GOT3 (cell line): ENCODE measurements at regions not wholly inside any gene's neighbourhood (a gene's known extent, or its start where the extent isn't known, plus 50 kb on each side); places are given as distances from the start of the nearest gene placed in this dataset.
"Not testable (repeated sequence)": the region's sequence is repeated elsewhere in the genome, so short reads cannot be mapped to it uniquely, and the experiment has no call there.

ENCODE experiments used
- DNase-seq: peaks from one replicate; lab custom pipeline; 2025; ENCODE audit warnings: mixed read lengths; lab: John Stamatoyannopoulos, UW

DNA sequence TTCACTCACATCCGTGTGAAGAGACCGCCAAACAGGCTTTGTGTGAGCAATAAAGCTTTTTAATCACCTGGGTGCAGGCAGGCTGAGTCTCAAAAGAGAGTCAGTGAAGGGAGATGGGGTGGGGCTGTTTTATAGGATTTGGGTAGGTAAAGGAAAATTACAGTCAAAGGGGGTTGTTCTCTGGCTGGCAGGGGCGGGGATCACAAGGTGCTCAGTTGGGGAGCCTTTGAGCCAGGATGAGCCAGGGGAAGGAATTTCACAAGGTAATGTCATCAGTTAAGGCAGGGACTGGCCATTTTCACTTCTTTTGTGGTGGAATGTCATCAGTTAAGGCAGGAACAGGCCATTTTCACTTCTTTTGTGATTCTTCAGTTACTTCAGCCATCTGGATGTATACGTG is 210.3 kb upstream of the ELL2 start:
- DNase-seq: not testable (repeated sequence)

GRCh38 chr5:96170481-96171125 is 209.0 kb upstream of the ELL2 start:
- DNase-seq: not testable (repeated sequence)

DNA sequence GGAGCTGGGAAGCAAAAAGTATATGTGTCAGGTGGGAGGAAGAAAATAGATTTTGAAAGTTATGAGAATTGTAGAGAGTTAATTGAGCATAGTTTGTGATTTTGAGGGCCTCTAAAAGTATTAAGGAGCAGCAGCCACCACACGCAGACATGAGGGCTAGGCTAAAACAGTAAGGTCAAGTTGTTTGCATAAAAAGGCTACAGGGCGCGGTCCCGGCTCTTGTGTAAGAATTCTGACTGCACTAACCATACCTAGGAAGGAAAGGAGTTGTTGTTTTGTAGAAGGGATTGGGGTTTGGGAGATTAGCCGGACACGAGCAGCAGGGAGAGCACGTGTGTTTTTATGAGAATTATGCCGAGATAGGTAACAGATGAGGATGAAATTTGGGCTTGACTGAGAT is 207.2 kb upstream of the ELL2 start:
- DNase-seq: not testable (repeated sequence)

DNA sequence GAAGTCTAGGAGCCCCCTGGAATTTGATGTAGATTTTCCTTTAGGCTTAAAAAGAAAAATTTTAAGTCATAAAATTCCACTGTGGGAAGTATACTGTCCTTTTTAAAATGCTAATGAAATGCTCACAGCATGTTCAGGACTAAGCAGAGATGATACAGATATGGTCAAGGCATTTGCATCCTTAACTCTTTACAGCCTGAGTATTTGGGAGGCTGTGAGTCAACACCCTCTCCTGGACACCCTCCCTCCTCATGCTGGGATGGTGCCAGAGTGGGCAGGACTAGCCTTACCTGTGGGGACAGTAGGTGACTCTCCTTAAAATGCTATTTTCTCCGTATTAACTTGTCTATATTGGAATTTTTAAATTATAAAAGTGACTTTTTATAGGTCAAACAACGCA is 197.4 kb upstream of the ELL2 start:
- no peak for DNase-seq

DNA sequence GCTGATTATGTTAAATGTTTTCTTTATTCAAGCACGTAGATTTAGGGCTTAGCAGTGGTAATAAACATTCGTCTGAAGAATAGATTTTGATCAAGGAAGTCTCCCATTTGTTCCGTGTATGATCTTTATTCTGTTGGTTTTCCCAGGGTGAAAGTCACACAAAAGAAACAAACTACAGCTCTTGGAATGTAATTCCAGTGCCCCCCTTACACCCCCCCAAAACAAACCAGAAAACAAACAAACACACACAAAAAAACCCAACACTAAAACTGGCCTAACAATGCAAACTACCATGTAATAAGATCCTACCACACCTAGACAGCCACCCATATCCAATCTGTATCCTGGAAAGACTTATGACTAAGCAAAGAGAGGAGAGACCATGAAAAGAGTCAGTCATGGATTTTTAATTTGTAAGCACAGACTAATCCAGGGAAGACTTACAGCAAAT is 196.2 kb upstream of the ELL2 start:
- DNase-seq: no peak

DNA sequence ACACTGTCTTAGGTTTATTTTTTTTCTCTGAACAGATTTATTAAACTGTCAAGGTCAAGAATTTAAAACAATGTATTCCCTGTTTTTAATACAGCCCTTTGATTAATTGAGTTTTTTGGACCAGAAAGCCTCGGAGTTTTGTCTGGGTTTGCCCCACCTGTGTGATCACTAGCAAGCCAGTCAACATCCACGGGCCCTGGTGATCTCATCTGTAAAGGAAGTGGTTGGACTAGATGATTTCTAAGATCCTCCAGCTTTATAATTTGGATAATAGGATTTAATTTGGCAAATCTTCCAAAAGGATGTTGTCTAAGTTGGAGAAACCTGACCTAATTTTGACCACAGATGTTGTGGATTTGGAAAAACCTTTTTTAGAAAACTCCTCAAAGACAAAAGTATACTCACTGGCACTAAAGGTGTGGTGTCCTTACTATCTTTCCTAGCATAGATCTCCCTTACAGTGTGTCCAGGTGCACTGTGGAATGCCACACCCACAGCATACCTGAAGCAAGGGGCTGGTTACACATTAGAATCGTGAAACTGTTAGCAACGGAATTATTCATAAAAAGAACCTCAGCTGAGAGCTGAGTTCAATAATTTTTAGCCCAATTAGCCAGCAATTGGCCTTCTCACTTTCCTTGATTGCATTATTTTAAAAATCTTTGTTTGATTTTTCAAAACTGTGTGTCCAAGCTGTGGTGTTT is 195.6 kb upstream of the ELL2 start:
- DNase-seq: no peak

- no peak for DNase-seq
Measured at GRCh38 chr5:96155147-96155546, 193.5 kb upstream of the ELL2 start.

DNA sequence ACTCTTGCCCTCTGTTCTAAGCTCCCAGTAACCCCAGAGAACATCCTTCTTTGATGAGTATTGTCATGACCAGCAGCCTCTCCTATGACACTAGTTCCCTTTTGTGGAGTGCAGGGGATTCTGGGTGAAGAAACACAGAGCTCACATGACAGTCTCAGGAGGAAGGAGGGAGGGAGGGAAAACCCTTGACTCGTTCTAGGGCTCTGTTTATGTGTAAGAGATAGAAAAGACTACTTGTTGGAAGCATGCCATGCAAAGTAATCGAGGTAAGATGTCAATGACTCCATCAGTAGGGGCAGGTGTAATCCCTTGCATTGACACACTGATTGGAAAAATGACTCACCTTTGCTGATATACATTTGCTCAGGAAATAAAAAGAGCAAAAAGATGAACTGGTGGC is 190.2 kb upstream of the ELL2 start:
- DNase-seq: no peak

DNA sequence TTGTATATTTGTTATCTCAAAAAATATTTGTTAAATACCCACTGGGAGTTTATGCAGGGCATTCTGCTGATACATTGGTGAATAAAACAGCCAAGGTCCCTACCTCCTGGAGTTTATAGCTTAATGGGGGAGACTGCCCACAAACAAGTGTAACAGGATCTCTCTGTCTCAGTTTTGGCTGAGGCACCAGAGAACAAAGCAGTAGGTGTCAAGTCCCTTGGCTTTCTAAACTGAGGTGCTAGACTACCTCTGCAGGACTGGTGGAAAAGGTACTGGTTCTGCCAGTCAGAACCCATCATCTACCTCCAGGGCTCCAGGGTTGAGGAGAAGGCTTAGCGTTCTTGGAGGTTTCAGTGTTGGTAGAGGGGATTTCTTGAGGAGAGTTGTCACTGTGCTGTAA is 188.4 kb upstream of the ELL2 start:
- DNase-seq: no peak

- DNase-seq: no peak
Measured at GRCh38 chr5:96149546-96149945, 187.9 kb upstream of the ELL2 start.

DNA sequence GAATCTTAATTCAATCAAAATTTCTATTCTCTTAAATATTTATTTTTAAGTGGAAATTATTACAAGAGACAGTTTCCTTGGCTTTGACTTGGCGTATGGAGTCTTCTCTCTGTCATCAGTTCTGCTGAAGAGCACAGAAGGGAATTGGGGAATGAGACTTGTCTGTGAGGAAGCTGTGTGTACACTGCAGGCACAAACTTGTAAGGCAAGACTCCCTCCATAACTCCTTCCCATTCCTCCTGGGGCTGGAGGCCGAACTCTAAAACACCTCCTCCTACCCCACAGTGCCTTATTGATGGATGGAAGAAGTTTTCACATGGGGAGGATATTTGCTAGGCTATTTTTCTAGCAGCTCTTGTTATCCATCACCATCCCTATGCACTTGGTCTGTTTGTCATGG is 187.4 kb upstream of the ELL2 start:
- no peak for DNase-seq

GRCh38 chr5:96148376-96148775 is 186.7 kb upstream of the ELL2 start:
- DNase-seq: no peak

- no peak for DNase-seq
Measured at GRCh38 chr5:96147866-96148265, 186.2 kb upstream of the ELL2 start.

GRCh38 chr5:96146675-96147074 is 185.0 kb upstream of the ELL2 start:
- DNase-seq: no peak

- DNase-seq: no peak
Measured at GRCh38 chr5:96144289-96144688, 182.6 kb upstream of the ELL2 start.

DNA sequence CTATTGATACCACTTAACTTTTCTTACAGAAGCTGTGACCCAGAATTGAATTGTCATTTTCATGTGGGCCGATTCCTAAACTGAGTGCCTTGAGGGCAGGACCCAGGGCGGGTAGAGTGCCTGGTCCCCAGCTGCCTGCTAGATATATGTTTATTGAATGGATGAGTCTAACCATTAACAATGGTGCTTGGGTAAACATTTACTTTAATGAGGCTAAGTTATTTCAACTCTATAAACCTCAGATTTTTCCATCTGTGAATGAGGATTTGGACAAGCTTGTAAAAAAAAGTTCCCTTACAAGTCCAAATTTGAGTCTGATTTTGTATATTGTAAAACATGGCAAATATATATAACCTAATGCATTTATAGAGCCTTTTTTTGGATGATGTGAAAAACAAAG is 181.8 kb upstream of the ELL2 start:
- DNase-seq: no peak

DNA sequence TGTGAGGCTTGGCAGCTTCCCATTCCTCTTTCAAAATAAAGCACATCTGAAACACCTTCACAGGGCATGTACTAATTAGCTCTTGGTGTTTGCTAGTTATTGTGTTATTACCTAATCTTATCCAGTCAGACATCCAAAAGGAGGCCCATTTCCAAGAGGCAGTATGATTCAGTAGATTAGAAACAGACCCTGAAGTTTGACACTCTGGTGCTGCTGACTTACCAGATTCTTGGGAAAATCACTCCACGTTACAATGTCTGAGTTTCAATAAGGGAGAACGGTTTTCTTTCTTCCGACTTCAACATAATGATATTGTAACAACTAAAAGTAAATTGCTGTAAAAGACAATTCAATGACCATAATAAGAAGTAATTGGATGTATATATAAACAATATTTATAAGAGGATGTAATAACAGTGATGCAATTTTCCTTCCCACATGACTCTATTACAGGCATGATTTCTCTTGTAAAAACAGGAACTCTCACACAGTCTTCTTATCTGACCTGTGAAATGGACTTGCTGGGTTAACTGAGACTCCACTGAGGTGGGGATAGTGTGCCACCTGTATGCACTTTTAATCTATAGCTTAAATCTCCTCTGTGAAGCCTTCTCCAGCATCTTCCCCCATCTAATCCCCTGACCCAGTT is 181.3 kb upstream of the ELL2 start:
- no peak for DNase-seq

DNA sequence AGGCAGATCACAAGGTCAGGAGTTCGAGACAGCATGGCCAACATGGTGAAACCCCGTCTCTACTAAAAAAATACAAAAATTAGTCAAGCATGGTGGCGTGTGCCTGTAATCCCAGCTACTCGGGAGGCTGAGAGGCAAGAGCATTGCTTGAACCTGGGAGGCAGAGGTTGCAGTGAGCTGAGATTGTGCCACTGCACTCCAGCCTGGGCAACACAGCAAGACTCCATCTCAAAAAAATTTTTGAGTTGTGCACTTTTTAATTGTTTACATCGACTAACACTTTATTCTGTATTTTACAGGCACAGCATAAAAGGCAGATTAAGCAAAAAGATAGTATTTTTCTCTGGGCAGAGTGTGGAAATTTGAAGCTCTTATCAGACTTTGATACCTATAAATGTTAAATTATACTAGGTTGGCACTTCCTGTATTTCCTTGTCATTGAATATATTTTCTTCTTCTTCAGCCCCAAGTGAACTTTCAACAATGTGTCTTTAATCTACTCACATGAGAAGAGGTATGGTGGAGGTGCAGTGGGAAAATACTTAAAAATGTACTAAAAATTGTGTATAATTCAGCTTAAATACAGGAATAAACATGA is 180.6 kb upstream of the ELL2 start:
- DNase-seq: no peak

DNA sequence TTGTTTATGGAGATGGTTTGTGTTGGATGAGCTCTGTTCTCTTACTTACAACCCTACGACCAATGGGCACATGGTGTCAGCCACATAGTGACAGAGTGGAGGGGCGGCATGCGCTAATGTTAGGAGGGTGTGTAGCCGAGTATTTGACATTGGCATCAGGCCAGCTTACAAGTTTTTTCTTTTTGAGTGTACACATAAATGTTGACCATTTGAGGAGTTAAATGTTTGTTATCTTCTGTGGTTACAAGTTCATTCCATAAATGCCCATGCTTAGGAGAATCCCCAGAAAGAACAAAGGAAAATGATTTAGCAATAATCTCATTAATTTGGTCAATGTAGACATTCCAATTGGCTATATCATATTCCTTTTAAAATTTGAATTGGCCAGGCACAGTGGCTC is 180.1 kb upstream of the ELL2 start:
- DNase-seq: no peak

DNA sequence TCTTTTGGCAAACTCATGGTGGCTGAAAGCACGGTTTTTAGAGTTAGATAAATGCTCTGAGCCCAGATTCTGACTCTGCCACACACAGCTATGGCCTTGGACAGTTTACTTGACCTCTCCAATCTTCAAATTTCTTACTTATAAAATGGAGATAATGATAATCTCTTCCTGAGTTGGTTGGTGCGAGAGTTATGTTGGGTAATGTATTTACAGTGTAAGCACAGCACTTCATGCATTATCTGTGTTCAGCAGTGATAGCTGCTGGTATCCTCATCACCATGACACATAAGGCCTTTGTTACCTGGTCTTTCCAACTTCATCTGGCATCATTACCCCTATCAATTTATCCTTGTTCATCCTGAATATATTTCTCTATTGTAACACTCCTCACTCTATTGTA is 178.8 kb upstream of the ELL2 start:
- no peak for DNase-seq

GRCh38 chr5:96140084-96140483 is 178.4 kb upstream of the ELL2 start:
- no peak for DNase-seq

GRCh38 chr5:96134886-96135285 is 173.2 kb upstream of the ELL2 start:
- DNase-seq: no peak
